HG03565 (cell line): ENCODE measurements at regions not wholly inside any gene's neighbourhood (a gene's known extent, or its start where the extent isn't known, plus 50 kb on each side); places are given as distances from the start of the nearest gene placed in this dataset.

ENCODE experiments used
- ATAC-seq: cut with Tn5 transposase; IDR thresholded peaks from one replicate; pipeline ENCODE4 v1.9.1; 2021; ENCODE audit warnings: mild to moderate bottlenecking, moderate library complexity; ENCODE audit not compliant: unreplicated experiment

DNA sequence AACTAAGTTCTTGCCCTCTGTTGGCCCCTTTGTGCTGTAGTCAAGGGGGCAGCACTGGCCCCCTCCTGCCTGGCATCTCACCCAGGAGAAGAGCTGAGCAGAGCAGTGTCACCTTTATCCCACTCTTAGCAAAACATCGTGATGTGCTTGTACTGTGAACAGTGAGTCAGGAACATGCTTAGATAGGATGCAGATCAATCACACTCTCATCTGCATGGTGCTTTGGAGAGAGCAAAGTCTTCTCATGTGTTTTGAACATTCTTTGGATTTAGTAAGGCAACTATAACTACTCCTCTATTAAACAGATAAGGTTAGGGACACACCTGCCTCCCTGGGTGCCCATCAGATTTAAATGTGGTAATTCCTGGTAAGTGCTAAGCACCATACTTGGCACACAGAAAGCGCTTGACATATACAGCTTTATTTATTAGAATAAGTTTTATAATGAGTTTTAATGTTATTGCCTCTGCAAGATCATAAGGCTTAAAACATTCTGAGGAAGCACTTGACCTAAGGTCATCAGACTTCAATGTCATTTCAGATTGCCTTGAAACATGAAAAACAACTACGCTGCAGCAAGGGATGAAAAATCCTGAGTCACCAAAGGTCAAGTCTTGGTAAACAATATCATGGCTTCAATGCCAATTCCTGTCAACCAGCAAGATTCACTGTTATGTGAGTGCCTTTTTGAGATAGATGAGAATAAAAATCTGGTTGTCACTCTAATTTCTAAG lies 82.4 kb upstream of the IRS2 start:
- no peak for ATAC-seq

GRCh38 chr13:109867766-109868165 lies 81.4 kb upstream of the IRS2 start:
- ATAC-seq: no peak

GRCh38 chr13:109862627-109863026 lies 76.2 kb upstream of the IRS2 start:
- no peak for ATAC-seq

DNA sequence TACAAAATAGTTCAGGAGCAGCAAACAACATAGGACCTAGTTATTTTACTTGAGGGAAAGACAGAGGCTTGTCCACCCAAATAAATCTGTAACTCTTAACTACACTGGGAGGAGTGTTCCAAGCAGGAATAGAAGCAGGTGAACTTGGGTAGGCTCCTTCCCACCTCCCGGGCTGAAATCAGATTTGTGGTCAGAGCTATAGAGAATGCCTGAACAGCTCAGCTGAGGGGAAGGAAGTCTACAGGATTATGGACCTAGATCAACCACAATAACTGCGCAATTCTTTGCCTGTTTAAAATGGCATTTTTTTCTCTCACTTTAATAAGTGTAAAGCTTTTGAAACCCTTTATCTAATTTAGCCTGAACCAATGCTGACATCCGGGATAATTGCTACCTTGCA lies 73.5 kb upstream of the IRS2 start:
- ATAC-seq: no peak

- ATAC-seq: no peak
Measured at GRCh38 chr13:109859216-109859835, 72.9 kb upstream of the IRS2 start.

- ATAC-seq: no peak
Measured at GRCh38 chr13:109858319-109858718, 71.9 kb upstream of the IRS2 start.

- no peak for ATAC-seq
Measured at GRCh38 chr13:109857803-109858202, 71.4 kb upstream of the IRS2 start.

DNA sequence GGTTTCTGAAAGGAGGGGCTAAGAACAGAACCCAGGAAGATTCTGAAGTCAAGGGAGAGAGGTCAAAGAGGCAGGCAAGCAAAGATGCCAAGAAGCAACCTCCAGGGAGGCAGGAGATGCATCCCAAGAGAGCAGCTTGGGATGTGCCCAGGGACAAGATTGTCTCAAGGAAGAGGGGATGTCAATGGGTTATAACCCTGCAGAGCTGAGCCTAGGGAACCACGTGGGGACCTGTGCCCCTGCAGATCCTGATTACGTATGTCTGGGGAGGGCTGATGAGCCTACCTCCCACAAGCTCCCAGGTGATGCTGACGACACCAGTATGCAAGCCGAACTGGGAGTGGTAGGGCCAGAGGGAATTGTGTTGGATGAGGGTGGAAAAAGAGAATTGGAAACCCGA lies 70.9 kb upstream of the IRS2 start:
- no peak for ATAC-seq

DNA sequence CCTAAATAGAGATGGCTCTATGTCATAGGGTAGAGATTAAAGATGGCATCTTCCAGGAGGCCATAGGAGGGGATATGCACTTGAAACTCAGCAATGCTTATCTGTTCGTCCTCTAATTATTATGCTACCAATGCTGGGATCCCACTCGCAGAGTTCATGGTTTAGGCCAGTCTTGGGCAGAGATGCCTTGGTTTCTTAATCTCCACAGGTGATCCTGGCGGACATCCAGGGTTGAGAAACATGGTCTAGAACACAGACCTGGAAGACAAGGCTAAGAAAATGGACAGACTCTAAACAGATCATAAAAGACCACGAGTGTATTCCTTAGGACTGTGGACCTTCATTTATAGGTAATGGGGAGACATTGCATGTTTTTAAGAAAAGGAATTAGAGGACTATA lies 70.0 kb upstream of the IRS2 start:
- ATAC-seq: no peak

- ATAC-seq: no peak
Measured at GRCh38 chr13:109853153-109853552, 66.8 kb upstream of the IRS2 start.

GRCh38 chr13:109846185-109846584 lies 59.8 kb upstream of the IRS2 start:
- ATAC-seq: no peak

GRCh38 chr13:109844396-109844795 lies 58.0 kb upstream of the IRS2 start:
- ATAC-seq: no peak

DNA sequence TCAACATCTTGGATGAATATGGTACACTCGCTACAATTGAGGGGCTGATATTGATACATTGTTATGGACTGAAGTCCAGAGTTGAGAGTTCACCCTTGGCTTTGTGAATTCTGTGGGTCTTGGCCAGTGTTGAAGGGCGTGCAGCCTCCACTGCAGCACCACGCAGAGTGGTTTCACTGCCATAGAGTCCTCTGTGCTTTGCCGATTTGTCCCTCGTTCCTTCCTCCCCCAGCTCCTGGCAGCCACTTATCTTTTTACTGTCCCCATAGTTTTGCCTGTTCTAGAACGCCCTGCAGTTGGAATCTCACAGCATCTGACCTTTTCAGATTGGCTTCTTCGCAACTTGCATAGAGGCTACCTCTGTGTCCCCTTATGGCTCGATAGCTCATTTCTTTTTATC lies 57.3 kb upstream of the IRS2 start:
- no peak for ATAC-seq

DNA sequence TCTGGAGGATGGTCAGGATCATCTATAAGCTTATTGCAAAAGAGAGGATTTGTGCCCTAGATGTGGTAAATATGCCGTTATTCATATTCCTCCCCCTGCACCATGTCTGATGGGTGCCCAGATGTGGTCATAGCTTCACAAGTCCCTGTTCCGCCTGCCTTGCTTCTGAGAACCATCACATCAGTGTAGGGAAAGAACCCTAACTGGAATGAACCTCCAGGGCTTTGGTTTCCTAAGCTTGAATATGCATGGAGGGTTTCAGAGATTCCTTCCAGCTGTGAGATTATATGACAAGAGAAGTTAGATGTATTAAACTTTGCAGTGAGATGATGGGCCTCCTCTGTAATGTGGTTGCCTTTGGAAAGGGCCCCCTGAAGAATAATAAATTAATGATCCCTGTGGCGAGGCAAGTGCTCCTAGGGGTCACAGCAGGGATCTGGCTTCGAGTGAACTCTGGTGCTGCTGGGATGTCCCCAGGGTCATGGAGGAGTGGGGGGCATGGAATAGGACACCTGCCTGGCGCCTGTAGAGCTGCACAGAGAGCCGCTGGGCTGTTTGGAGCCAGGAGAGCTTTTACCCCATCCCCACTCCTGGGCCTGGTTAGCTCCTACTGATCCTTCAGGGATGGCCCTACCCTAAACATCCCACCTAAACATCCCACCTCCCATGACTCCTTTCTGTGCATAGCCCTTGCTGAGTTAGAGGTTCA lies 56.0 kb upstream of the IRS2 start:
- no peak for ATAC-seq

DNA sequence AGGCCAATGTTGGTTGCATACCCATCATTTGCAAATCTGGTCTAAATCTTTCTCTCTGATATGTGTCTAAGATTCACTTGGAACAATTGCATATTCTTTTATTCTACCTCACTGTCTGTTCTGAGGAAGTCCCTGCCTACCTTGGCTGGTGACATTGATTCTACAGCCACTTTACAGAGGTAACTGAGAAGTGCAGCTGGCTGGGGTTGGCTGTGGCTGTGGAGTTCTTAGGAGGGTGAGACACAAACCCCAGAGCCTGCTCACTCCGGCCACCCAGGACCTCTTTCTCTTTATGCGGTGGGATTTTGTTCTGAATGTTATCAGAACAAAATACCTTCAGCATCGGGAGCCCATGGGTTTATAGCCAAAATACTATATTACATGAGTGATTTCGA lies 54.5 kb upstream of the IRS2 start:
- no peak for ATAC-seq

DNA sequence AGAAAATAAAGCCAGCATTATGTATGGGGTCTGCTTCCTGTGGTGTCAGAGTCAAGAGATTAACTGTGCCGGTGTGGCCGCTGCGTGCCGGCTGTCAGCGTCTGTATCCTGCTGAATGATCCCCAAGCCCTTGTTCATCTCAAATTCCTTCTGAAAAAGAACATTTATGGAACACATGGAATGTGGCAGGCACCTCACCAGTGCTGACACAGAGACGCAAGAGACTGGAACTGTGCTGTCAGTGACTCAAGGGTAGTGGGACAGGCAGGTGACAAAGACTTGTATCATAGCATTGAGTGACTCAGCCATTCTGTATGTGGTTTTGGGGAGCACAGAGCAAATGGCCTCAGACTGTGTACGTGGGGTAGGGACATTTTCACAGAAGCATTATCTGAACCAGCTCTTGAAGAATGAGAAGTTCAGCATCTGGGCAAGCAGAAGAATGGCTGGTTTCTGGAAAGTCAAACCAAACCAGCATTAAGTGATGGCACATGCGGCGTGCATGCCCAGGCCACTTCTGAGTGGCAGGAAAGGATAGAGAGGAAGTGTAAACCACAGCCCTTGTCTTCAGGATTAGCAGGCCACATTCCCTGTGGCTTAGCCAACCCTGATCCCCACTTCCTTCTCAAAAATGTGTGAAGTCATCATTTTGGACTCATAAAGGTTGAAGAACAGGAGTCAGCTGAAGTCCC lies 54.0 kb upstream of the IRS2 start:
- ATAC-seq: no peak

DNA sequence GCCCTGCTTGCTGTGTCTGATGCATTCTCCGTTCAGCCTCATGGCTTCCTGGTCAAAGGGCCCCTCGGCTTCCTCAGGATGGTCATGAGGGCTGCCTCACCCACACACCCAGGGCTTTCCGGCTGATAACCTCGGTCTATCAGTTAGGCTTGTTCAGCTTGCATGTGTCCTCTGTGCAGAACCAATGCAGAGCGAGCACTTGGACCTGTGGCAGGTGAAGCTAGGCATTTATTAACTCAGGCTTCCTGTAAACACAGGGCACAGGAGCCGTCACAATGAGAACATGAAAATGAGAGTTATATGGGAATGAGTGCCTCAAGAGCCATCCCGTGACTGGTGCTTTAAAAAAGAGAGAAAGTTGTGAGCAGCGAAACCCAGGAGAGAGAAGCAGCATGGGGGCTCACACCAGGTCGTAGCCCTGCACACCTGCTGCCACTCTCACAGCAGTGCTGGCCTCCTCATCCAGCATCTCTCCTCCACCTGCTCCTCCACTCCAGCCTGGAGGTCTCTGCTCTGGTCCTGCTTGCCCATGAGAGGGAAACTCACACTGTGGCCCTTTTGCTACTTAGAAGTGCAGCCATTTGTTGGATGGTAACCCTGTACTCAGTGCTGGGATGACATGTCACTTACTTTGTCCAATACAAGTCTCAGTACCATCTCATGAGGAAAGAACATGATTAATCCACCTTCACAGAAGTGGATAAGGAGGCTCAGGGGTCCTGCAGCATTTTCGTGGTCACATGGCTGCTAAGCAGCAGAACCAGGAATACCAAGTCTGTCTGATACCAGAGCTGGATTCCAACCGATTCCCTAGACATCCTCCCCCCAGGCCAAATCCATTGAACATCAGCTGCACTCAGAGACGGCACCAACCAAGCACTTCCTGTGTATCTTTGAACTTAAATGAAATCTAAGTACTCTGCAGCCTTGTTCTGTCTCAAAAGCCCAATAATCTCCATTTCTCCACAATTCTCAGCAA lies 50.5 kb upstream of the IRS2 start:
- ATAC-seq: peak; percentile 45
